ENCODE measurements at regions not wholly inside any gene's neighbourhood (a gene's known extent, or its start where the extent isn't known, plus 50 kb on each side); places are given as distances from the start of the nearest gene placed in this dataset.

GRCh38 chr2:104447831-104448434, 406.0 kb upstream of the POU3F3 start:
- TF ChIP-seq REST (IDR thresholded peaks at IDR 0.05) (no peak), CTCF (IDR thresholded peaks at IDR 0.05) (peak; percentile 33; the same call in 2 of the 3 replicates), POLR2A (IDR thresholded peaks at IDR 0.05; ENCODE audit: low read length) (no peak), RFX5 (IDR thresholded peaks at IDR 0.05) (no peak), MAX (IDR thresholded peaks at IDR 0.05) (no peak), HOXA7 (CRISPR knock-in tag; IDR thresholded peaks at IDR 0.05) (no peak), MYC (IDR thresholded peaks at IDR 0.05; ENCODE audit: borderline replicate concordance, low read length) (no peak), EP300 (IDR thresholded peaks at IDR 0.05) (no peak)
